GM23338 (cell line): ENCODE measurements at regions not wholly inside any gene's neighbourhood (a gene's known extent, or its start where the extent isn't known, plus 50 kb on each side); places are given as distances from the start of the nearest gene placed in this dataset.

Experiments used
- ATAC-seq: fragments of 200-7000 bp; cut with Tn5 transposase; 3 replicates; pipeline ENCODE4 v1.9.1; 2020
- DNase-seq: peaks from one replicate; pipeline ENCODE4 v3.0.0-alpha.2; 2015; ENCODE audit warnings: low spot score
- H2AFZ ChIP-seq: fragments of 200-600 bp; sonication (generic); 2 replicates; pipeline ENCODE4 v1.8.0; 2016; ENCODE audit warnings: antibody characterized with exemption, mild to moderate bottlenecking, moderate library complexity
- H3F3A ChIP-seq: fragments of 200-600 bp; sonication (generic); replicated peaks from 2 replicates; pipeline ENCODE4 v1.8.0; 2017; ENCODE audit warnings: antibody characterized with exemption, mixed run types, low read depth
- H3K27ac ChIP-seq: fragments of 200-600 bp; sonication (generic); 2 replicates; pipeline ENCODE4 v1.6.1; 2016; ENCODE audit warnings: low read depth
- H3K27me3 ChIP-seq: fragments of 200-600 bp; sonication (generic); 2 replicates; pipeline ENCODE4 v1.8.0; 2016; ENCODE audit warnings: mild to moderate bottlenecking, mixed run types, moderate library complexity; ENCODE audit not compliant: insufficient read depth
- H3K36me3 ChIP-seq: fragments of 200-600 bp; sonication (generic); 2 replicates; pipeline ENCODE4 v1.8.0; 2016; ENCODE audit warnings: mild to moderate bottlenecking; ENCODE audit not compliant: insufficient read depth
- H3K4me1 ChIP-seq: fragments of 200-600 bp; sonication (generic); 2 replicates; pipeline ENCODE4 v1.8.0; 2016; ENCODE audit warnings: mild to moderate bottlenecking, moderate library complexity; ENCODE audit not compliant: insufficient read depth
- H3K4me2 ChIP-seq: fragments of 200-600 bp; sonication (generic); 2 replicates; pipeline ENCODE4 v1.7.1; 2017; ENCODE audit warnings: mixed run types
- H3K4me3 ChIP-seq: fragments of 200-600 bp; sonication (generic); 2 replicates; pipeline ENCODE4 v1.6.1; 2016; ENCODE audit warnings: mixed run types
- H3K79me2 ChIP-seq: fragments of 200-600 bp; sonication (generic); replicated peaks from 2 replicates; pipeline ENCODE4 v1.8.0; 2017; ENCODE audit warnings: mild to moderate bottlenecking; ENCODE audit not compliant: insufficient read depth
- H3K9me2 ChIP-seq: fragments of 200-600 bp; sonication (generic); 2 replicates; pipeline ENCODE4 v1.8.0; 2017; ENCODE audit not compliant: insufficient read depth
- H4K20me1 ChIP-seq: fragments of 200-600 bp; sonication (generic); replicated peaks from 2 replicates; pipeline ENCODE4 v1.8.0; 2017; ENCODE audit warnings: mild to moderate bottlenecking; ENCODE audit not compliant: insufficient read depth
- H3K27ac Mint-ChIP-seq: 2 replicates; pipeline ENCODE4 v1.8.0; 2020; ENCODE audit warnings: inconsistent platforms, mild to moderate bottlenecking, moderate library complexity, mixed read lengths
- H3K27me3 Mint-ChIP-seq: 3 replicates; pipeline ENCODE4 v1.8.0; 2022; ENCODE audit warnings: low read depth, mild to moderate bottlenecking, moderate library complexity, mixed read lengths, inconsistent platforms; ENCODE audit not compliant: insufficient read depth, poor library complexity
- H3K36me3 Mint-ChIP-seq: 3 replicates; pipeline ENCODE4 v1.8.0; 2021; ENCODE audit warnings: low read depth, mild to moderate bottlenecking, inconsistent platforms, moderate library complexity, mixed read lengths
- H3K4me1 Mint-ChIP-seq: 3 replicates; pipeline ENCODE4 v1.8.0; 2020; ENCODE audit warnings: mild to moderate bottlenecking, inconsistent platforms, mixed read lengths
- H3K4me3 Mint-ChIP-seq: 3 replicates; pipeline ENCODE4 v1.8.0; 2021; ENCODE audit warnings: moderate library complexity, mild to moderate bottlenecking, inconsistent platforms, mixed read lengths
- H3K9me3 Mint-ChIP-seq: 3 replicates; pipeline ENCODE4 v1.8.0; 2020; ENCODE audit warnings: moderate library complexity, mild to moderate bottlenecking, inconsistent platforms, mixed read lengths
- CREB1 ChIP-seq: fragments of 250-450 bp; sonication (Bioruptor Pico); IDR thresholded peaks from 2 replicates; pipeline ENCODE4 v1.5.0; 2020; ENCODE audit warnings: low read depth, mild to moderate bottlenecking, moderate library complexity
- CTCF ChIP-seq, 2 experiments: fragments of 200-600 bp in 1 of 2; sonication (generic) in 1 of 2; conservative IDR thresholded peaks; 2 replicates each; pipeline versions ENCODE4 v1.5.1 to v1.6.1; 2016 to 2017; ENCODE audit warnings: antibody characterized with exemption in 2 of 2, low read depth in 2 of 2, mild to moderate bottlenecking in 2 of 2, moderate library complexity in 1 of 2
- EZH2 ChIP-seq: fragments of 200-600 bp; sonication (generic); IDR thresholded peaks from one replicate; pipeline ENCODE4 v1.8.0; 2017; ENCODE audit warnings: antibody characterized with exemption, mild to moderate bottlenecking, low read depth; ENCODE audit not compliant: unreplicated experiment
- EZH2phosphoT487 ChIP-seq: fragments of 200-600 bp; sonication (generic); IDR thresholded peaks from one replicate; pipeline ENCODE4 v1.8.1; 2018; ENCODE audit warnings: antibody characterized with exemption; ENCODE audit not compliant: unreplicated experiment
- JUNB ChIP-seq: IDR thresholded peaks from one replicate; pipeline ENCODE4 v1.6.1; 2016; ENCODE audit warnings: antibody characterized with exemption; ENCODE audit not compliant: unreplicated experiment
- NANOG ChIP-seq: IDR thresholded peaks from 2 replicates; pipeline ENCODE4 v1.6.1; 2016; ENCODE audit warnings: antibody characterized with exemption, borderline replicate concordance
- POLR2AphosphoS5 ChIP-seq: IDR thresholded peaks from 2 replicates; pipeline ENCODE4 v1.6.1; 2016; ENCODE audit warnings: antibody characterized with exemption, low read depth
- STAT1 ChIP-seq: IDR thresholded peaks from one replicate; pipeline ENCODE4 v1.6.1; 2016; ENCODE audit warnings: antibody characterized with exemption; ENCODE audit not compliant: unreplicated experiment
- ZNF114 ChIP-seq: fragments of 250-450 bp; sonication (Bioruptor Pico); IDR thresholded peaks from 2 replicates; pipeline ENCODE4 v1.5.0; 2020; ENCODE audit warnings: mild to moderate bottlenecking, moderate library complexity
- ZNF331 ChIP-seq: fragments of 250-450 bp; sonication (Bioruptor Pico); IDR thresholded peaks from 2 replicates; pipeline ENCODE4 v1.5.0; 2020; ENCODE audit warnings: low read depth, mild to moderate bottlenecking, moderate library complexity
- TF ChIP-seq, protein P1 (sequence below): IDR thresholded peaks from 2 replicates; pipeline ENCODE4 v1.6.1; 2016; ENCODE audit warnings: antibody characterized with exemption
- TF ChIP-seq, protein P2 (sequence below): fragments of 250-450 bp; sonication (Bioruptor Pico); IDR thresholded peaks from 2 replicates; pipeline ENCODE4 v1.5.0; 2020; ENCODE audit warnings: mild to moderate bottlenecking, moderate library complexity
- TF ChIP-seq, protein P3 (sequence below): IDR thresholded peaks from one replicate; pipeline ENCODE4 v1.6.1; 2018; ENCODE audit warnings: antibody characterized with exemption; ENCODE audit not compliant: unreplicated experiment

DNA sequence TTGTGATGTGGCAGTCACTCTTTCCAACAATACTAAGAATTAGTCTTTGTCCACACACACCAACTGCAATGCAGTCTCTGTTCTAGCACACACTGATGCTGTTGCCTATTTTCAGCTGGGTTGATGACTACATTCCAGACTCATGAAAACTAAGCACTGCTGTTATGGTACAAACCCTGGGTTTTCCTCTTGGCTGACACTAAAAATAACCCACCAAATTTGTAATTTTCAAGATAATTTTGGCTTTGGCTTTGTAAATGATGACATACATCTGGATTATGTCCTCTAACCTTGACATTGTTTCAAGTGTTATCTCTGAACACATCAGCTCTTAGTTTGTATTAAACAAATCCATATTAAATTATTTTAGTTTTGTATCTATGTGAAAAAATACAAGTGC, 444.8 kb downstream of the PTPRC start:
- Mint-ChIP-seq H3K4me3 (no peak overlapping the region), H3K27ac (no peak overlapping the region), H3K9me3 (no peaks in the 10 kb centered on the region), H3K4me1 (peaks cover 2% of the 10 kb centered on the region; the same call in 1 of the 3 replicates), H3K36me3 (no peaks in the 10 kb centered on the region), H3K27me3 (no peaks in the 10 kb centered on the region)
- Histone ChIP-seq H4K20me1 (no peaks in the 10 kb centered on the region), H3K27me3 (no peaks in the 10 kb centered on the region), H3F3A (no peaks in the 10 kb centered on the region), H3K27ac (no peak overlapping the region), H3K9me2 (no peaks in the 10 kb centered on the region), H3K4me2 (no peak overlapping the region), H3K4me1 (no peaks in the 10 kb centered on the region), H3K36me3 (no peaks in the 10 kb centered on the region), H2AFZ (no peak overlapping the region), H3K4me3 (no peak overlapping the region), H3K79me2 (no peaks in the 10 kb centered on the region)
- TF ChIP-seq POLR2AphosphoS5 (no peak), NANOG (no peak), JUNB (no peak), STAT1 (no peak), CREB1 (CRISPR knock-in tag) (no peak), EZH2phosphoT487 (no peak), CTCF (conservative IDR thresholded peaks at IDR 0.05; ENCODE audit: low read depth in 2 of 2) (no peak), ZNF114 (CRISPR knock-in tag) (no peak), ZNF331 (CRISPR knock-in tag) (no peak), EZH2 (no peak)
- TF ChIP-seq, protein P1, sequence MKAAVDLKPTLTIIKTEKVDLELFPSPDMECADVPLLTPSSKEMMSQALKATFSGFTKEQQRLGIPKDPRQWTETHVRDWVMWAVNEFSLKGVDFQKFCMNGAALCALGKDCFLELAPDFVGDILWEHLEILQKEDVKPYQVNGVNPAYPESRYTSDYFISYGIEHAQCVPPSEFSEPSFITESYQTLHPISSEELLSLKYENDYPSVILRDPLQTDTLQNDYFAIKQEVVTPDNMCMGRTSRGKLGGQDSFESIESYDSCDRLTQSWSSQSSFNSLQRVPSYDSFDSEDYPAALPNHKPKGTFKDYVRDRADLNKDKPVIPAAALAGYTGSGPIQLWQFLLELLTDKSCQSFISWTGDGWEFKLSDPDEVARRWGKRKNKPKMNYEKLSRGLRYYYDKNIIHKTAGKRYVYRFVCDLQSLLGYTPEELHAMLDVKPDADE: no peak
- TF ChIP-seq, protein P2, sequence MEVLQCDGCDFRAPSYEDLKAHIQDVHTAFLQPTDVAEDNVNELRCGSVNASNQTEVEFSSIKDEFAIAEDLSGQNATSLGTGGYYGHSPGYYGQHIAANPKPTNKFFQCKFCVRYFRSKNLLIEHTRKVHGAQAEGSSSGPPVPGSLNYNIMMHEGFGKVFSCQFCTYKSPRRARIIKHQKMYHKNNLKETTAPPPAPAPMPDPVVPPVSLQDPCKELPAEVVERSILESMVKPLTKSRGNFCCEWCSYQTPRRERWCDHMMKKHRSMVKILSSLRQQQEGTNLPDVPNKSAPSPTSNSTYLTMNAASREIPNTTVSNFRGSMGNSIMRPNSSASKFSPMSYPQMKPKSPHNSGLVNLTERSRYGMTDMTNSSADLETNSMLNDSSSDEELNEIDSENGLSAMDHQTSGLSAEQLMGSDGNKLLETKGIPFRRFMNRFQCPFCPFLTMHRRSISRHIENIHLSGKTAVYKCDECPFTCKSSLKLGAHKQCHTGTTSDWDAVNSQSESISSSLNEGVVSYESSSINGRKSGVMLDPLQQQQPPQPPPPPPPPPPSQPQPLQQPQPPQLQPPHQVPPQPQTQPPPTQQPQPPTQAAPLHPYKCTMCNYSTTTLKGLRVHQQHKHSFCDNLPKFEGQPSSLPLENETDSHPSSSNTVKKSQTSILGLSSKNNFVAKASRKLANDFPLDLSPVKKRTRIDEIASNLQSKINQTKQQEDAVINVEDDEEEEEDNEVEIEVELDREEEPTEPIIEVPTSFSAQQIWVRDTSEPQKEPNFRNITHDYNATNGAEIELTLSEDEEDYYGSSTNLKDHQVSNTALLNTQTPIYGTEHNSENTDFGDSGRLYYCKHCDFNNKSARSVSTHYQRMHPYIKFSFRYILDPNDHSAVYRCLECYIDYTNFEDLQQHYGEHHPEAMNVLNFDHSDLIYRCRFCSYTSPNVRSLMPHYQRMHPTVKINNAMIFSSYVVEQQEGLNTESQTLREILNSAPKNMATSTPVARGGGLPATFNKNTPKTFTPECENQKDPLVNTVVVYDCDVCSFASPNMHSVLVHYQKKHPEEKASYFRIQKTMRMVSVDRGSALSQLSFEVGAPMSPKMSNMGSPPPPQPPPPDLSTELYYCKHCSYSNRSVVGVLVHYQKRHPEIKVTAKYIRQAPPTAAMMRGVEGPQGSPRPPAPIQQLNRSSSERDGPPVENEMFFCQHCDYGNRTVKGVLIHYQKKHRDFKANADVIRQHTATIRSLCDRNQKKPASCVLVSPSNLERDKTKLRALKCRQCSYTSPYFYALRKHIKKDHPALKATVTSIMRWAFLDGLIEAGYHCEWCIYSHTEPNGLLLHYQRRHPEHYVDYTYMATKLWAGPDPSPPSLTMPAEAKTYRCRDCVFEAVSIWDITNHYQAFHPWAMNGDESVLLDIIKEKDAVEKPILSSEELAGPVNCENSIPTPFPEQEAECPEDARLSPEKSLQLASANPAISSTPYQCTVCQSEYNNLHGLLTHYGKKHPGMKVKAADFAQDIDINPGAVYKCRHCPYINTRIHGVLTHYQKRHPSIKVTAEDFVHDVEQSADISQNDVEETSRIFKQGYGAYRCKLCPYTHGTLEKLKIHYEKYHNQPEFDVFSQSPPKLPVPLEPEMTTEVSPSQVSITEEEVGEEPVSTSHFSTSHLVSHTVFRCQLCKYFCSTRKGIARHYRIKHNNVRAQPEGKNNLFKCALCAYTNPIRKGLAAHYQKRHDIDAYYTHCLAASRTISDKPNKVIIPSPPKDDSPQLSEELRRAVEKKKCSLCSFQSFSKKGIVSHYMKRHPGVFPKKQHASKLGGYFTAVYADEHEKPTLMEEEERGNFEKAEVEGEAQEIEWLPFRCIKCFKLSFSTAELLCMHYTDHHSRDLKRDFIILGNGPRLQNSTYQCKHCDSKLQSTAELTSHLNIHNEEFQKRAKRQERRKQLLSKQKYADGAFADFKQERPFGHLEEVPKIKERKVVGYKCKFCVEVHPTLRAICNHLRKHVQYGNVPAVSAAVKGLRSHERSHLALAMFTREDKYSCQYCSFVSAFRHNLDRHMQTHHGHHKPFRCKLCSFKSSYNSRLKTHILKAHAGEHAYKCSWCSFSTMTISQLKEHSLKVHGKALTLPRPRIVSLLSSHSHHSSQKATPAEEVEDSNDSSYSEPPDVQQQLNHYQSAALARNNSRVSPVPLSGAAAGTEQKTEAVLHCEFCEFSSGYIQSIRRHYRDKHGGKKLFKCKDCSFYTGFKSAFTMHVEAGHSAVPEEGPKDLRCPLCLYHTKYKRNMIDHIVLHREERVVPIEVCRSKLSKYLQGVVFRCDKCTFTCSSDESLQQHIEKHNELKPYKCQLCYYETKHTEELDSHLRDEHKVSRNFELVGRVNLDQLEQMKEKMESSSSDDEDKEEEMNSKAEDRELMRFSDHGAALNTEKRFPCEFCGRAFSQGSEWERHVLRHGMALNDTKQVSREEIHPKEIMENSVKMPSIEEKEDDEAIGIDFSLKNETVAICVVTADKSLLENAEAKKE (CRISPR knock-in tag): no peak
- TF ChIP-seq, protein P3, sequence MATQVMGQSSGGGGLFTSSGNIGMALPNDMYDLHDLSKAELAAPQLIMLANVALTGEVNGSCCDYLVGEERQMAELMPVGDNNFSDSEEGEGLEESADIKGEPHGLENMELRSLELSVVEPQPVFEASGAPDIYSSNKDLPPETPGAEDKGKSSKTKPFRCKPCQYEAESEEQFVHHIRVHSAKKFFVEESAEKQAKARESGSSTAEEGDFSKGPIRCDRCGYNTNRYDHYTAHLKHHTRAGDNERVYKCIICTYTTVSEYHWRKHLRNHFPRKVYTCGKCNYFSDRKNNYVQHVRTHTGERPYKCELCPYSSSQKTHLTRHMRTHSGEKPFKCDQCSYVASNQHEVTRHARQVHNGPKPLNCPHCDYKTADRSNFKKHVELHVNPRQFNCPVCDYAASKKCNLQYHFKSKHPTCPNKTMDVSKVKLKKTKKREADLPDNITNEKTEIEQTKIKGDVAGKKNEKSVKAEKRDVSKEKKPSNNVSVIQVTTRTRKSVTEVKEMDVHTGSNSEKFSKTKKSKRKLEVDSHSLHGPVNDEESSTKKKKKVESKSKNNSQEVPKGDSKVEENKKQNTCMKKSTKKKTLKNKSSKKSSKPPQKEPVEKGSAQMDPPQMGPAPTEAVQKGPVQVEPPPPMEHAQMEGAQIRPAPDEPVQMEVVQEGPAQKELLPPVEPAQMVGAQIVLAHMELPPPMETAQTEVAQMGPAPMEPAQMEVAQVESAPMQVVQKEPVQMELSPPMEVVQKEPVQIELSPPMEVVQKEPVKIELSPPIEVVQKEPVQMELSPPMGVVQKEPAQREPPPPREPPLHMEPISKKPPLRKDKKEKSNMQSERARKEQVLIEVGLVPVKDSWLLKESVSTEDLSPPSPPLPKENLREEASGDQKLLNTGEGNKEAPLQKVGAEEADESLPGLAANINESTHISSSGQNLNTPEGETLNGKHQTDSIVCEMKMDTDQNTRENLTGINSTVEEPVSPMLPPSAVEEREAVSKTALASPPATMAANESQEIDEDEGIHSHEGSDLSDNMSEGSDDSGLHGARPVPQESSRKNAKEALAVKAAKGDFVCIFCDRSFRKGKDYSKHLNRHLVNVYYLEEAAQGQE: no peak
- ATAC-seq (no peak), DNase-seq (no peak)
